Neural progenitor cell (in vitro differentiated cells): ENCODE measurements at regions not wholly inside any gene's neighbourhood (a gene's known extent, or its start where the extent isn't known, plus 50 kb on each side); places are given as distances from the start of the nearest gene placed in this dataset.

Experiments used
- EZH2 ChIP-seq: fragments of 200-600 bp; sonication (generic); IDR thresholded peaks from 2 replicates; pipeline ENCODE4 v1.6.1; 2017; ENCODE audit warnings: antibody characterized with exemption, mild to moderate bottlenecking, moderate library complexity
- EZH2phosphoT487 ChIP-seq: fragments of 200-600 bp; sonication (generic); IDR thresholded peaks from 2 replicates; pipeline ENCODE4 v1.6.1; 2017; ENCODE audit warnings: antibody characterized with exemption
- TF ChIP-seq, protein P1 (sequence below): fragments of 200-600 bp; sonication (generic); IDR thresholded peaks from 2 replicates; pipeline ENCODE4 v1.5.1; 2017; ENCODE audit warnings: antibody characterized with exemption, mild to moderate bottlenecking

DNA sequence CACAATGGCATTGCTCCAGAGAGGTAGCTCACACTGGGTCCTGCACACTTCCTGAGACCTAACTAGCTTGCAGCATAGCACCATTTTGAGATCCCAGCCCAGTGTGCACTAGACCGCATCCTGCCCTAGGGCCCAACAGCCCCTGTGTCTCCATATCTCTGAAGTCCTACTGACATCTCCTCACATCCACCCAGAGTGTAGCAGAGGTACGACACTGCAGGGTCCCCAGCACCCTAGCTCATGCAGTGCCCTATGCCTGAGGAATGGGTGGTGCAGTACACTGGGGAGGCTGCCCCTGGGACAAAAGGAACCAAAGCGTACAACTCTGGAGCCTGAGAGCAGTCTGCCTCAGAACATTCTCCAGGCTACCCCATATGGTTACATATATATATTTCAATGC lies 111.4 kb upstream of the DEPDC1 start:
- TF ChIP-seq, protein P1, sequence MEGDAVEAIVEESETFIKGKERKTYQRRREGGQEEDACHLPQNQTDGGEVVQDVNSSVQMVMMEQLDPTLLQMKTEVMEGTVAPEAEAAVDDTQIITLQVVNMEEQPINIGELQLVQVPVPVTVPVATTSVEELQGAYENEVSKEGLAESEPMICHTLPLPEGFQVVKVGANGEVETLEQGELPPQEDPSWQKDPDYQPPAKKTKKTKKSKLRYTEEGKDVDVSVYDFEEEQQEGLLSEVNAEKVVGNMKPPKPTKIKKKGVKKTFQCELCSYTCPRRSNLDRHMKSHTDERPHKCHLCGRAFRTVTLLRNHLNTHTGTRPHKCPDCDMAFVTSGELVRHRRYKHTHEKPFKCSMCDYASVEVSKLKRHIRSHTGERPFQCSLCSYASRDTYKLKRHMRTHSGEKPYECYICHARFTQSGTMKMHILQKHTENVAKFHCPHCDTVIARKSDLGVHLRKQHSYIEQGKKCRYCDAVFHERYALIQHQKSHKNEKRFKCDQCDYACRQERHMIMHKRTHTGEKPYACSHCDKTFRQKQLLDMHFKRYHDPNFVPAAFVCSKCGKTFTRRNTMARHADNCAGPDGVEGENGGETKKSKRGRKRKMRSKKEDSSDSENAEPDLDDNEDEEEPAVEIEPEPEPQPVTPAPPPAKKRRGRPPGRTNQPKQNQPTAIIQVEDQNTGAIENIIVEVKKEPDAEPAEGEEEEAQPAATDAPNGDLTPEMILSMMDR: no peak
- no peak for TF ChIP-seq EZH2phosphoT487
- TF ChIP-seq EZH2: no peak
